Stimulated activated CD8-positive, alpha-beta memory T cell treated with anti-CD3 and anti-CD28 coated beads, Interleukin-7, amount 100 ng/mL, for 4 hours (primary cell): ENCODE measurements at regions not wholly inside any gene's neighbourhood (a gene's known extent, or its start where the extent isn't known, plus 50 kb on each side); places are given as distances from the start of the nearest gene placed in this dataset.

ENCODE experiments used
- DNase-seq, 2 donors: peaks; one replicate each; pipeline ENCODE4 v3.0.0-alpha.2; 2020; ENCODE audit warnings: low read depth in 2 of 2

DNA sequence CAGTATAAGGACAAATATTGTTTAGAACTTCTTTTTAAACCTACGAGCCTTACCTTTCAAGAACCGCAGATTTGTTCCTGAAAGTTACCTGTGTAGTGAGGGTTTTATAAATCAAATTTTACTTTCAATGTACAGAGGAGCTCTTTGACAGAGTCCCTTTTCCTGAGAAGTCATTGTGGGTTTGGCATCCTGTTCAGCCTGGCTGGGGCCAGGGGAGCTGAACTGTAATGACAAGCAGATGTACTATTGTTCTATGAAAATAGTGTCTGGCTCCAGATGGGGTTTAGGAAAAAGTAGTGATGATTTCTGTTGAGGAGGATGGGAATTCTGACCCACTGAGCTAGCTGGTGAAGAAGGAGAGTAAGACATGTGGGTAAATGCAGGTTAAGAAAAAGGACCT, 196.2 kb upstream of the PGRMC2 start:
- DNase-seq: no peak

DNA sequence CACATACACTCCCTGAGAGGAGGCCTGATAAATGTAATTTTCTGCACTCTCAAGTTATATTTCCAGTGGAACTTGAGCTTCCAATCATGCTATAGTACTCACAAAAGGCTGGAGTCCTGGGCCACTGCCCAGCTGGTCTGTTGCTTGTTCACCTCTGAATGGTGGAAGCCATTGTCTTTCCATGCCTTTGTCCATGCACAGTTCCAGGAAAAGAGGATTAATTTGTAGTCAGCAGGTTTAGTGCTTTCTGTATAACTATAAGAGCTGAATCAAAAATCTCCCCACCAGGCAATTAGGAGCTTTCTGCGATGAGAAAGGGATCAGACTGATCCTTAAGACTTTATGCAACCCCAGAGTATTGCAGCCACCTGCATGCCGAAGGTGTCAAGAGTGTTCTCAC, 195.4 kb upstream of the PGRMC2 start:
- no peak for DNase-seq

DNA sequence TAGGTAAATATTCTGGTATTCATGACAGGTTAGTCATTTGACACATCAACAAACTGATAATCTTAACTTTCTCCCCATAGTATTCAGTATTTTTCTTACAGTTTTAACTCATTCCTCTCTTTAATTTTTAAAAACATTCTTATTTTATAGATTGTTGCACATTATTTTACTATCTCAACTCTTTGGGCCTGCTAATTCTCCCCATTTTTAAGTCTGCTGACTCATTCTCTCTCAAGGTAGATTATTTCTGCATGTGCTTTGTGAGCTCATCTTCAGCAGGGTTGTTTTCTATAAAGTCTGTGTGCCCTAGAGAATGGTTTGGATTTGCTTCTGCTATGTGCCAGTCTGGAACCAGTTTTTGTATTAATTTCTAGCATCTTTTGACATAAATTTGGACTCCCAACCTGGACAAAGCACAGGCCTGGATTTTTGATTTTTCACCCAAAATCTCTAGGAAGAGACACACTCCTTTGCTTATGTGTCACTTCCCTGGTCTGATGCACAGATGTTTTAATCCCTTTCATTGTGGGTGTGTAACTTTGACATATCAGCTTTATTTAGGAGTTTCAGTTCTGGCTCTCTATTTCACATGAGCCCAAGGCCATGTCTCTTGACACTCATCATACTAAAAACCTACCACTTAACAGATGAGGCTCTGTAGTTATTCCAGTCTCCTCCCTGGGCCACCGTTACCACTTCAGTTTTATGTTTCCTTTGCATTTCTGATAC, 194.3 kb upstream of the PGRMC2 start:
- DNase-seq: no peak

DNA sequence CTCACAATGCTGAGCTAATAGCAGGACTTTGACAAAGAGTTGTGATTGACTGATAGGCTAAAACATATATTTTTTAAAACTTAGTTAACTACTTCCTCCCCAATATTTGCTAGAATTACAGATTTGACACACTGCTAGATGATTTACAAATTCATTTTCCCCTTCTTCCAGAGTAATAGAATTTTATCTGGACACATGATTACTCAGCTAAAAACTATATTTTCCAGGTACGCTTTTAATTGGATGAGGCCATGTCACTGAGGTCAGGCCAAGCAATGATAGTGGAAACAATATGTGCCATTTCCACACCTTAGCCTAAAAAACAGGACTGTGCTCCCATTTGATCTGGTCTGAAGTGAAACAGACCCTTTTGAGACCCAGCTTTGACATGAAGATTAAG, 193.3 kb upstream of the PGRMC2 start:
- no peak for DNase-seq

DNA sequence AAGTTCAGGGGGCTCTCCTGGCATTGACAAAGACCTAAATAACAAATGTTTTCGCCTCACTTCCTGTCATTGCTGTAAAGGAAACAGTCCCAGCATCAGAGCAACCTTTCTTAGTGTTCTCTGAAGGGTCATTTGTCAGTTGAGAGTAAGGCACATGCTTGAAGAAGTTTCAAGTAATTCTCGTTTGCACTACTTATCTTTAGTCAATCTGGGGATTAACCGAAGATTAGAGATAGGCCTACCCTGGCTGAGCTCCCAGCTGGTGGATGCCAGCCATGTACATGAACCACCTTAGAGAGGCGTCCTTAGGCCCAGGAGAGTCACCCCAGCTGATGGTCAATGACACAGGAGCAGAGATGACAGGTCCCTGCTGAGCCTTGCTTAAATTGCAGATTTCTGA, 189.9 kb upstream of the PGRMC2 start:
- DNase-seq: no peak

DNA sequence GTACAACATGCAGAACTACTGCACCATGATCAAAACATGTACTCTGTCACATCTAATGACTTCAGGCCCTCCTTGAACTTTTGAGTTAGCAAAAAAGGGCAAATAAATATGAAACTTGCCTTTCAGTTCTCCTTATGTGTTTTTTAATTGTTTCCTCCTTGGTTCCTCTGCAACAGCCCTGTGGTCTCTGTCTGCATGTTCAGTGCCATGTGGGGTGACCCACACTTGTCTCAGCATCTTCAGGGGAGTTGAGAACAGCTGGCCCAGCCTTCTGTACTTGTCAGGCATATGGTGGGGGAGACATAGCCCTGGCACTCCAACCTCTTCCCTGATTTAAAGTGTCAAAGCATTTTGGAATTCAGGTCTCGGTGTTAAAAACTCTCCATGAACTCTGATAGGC, 188.0 kb upstream of the PGRMC2 start:
- no peak for DNase-seq

DNA sequence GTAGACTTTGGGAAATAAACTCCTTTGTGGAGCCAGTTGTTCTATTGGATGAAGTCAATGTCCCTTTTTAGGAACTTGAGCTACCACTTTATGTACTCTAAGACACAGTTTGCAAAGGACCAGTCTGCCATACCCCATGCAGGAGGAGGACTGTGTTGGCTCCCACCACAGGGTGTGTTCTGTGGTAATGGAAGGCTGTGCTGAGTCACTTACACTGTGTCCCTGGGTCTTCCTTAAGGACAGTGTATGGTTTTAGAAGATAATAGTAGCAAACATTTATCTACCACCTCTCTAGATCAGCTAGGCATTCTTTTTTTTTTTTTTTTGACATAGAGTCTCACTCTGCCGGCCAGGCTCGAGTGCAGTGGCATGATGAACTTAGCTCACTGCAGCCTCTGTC, 184.0 kb upstream of the PGRMC2 start:
- no peak for DNase-seq

DNA sequence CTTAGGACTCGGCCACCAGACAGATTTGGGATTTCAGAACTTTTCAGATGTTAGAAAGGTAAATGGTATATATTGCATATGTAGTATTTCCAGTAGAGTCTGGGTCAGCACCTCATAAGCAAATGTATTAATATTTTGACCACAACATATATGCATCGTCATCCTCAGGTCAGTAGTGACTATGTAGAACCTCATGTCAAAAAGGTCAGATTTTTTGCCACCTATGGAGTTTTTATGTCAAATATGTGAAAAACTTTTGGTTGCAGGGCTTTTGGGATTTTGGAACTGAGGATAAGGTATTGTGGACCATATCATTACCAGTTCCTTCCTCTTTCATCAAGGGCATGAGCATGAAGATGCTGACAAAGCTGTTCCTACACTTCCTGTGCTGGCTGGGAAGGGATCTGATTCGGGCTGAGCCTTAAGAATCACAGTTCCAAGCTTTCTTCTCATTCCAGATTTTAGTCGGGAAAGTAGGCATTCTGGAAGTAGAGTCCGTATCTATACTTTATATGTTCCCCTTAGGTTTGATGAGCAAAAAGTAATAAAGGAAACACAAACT, 183.0 kb upstream of the PGRMC2 start:
- DNase-seq: no peak

DNA sequence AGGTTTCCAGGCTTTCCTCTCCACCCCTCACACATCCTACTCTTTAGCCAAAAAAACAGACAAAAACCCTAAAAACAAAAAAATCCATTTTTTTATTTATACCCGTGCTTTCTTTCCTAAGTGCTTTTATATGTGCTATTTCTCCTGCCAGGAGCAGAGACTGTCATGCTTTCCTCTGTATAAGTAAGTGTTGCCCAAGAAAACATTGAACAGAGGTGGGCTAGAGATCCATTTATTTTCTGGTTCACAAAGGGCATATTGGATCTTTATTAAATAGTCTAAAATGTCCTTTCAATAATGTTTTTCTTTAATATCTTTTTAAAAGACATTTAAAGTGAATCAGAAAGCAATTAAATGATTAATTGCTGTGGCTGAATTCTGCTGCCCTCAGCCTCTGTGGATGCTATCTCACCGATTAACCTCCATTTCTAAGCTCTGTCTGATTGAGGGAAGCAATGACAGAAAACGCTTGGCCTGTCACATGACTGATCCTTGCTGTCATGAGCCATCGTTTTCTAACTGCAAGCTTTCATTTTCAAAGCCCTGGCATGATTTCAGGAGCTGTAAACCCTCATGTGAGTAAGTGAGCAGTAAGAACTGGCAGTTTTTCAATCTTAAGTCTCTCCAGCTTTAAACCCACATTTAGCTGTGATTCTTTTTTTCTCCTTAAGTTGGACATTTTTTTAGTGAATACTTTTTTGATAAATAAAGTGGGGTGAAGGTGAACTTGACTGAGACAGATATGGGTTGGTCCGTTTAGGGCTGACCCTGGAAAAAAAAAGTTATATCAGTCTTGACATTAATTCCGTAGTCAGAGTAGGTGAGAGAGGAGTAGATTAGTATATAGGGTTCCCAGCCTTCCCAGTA, 180.7 kb upstream of the PGRMC2 start:
- DNase-seq: no peak

DNA sequence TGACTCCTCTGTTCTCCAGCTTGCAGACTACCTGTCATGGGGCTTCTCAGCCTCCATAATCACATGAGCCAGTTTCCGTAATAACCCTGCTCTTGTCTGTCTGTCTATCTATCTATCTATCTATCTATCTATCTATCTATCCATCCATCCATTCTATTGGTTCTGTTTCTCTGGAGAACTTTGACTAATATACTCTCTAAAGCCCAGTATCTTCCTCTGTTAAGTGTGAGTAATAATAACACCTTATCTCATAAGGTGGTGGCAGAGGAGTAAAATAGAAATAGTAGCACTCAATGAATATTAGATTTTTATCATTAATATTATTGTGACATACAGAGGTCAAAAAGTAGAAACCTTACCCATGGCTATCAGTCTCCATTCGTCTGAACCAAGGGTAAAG, 177.9 kb upstream of the PGRMC2 start:
- no peak for DNase-seq

DNA sequence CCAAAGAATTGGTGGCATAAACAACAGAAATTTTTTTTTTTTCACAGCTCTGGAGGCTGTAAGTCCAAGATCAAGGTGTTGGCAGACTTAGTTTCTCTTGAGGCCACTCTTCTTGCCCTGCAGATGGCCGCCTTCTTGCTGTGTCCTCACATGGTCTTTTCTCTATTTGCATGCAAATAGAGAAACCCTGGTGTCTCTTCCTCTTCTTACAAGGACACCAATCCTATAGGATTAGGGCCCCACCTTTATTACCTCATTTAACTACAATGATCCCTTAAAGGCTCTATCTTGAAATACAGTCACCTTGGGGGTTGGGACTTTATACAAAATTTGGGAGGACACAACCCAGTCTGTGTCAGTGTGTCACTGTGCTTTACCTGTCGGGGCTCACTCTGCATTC, 175.4 kb upstream of the PGRMC2 start:
- no peak for DNase-seq

DNA sequence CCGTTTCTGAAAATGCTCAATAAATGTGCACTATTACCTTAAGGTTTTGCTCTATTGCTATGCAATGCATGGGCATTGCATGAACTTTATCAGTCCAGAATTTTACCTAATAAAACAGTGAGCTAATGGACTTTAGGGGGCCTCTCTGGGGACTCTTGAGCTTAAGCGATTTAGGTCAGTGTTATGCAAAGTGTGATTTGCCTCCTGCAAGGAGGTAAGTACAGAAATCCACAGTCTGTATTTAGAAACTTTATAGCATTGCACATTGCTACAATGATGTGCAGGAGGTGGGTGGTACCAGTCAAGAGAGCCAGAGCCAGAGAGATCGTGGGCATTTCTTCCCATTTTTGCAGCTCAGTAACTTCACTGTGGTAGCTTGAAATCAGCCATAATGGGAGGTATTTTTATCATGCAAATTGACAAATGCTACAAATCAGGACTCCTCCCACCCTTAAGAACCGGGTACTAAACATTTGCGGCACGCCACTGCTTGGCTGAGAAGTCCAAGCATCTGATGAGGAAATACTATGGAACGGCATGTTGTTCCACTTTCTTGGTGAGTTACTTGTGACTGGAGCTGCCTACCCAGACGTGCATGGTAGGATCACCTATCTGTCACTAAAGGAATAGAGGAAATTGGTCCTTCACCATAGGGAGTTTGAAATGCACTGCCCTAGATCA, 174.6 kb upstream of the PGRMC2 start:
- no peak for DNase-seq

DNA sequence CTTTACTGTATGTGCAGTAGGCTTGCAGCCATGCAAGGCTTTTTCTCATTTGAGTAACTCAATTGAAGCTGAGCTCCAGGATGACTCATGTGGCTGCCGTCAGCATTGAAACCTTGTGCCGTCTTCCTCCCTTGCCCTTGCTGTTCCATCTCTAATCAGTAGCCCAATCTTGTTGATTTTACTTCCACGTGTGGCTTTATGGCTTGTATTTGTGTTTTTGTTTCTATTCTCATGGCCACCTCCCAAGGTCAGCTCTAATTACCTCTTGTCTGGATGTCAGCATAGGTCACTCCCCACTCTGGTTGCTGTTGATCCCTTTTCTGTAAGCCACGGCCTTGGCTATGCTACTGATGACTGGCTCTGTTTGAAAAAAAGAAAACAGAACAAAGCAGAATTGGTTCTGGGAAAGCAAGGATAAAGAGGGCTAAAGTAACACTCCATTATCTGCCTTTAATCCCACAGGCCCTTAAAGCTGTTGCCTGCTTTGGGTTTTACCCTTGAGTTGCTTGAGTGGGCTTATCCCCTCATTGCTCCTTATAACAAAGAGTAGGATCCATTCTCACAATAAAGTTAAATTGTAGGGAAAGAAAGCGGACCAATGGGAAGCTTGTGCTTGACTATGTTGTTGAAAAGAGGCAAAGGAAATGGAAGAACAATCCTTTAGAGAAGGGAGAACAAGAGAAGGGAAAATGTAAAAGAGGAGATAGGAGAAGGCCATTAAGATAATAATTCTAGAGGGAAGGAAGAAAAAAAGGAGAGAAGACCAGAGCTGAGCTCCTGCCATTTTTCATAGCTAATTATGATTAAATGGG, 173.9 kb upstream of the PGRMC2 start:
- DNase-seq: no peak

DNA sequence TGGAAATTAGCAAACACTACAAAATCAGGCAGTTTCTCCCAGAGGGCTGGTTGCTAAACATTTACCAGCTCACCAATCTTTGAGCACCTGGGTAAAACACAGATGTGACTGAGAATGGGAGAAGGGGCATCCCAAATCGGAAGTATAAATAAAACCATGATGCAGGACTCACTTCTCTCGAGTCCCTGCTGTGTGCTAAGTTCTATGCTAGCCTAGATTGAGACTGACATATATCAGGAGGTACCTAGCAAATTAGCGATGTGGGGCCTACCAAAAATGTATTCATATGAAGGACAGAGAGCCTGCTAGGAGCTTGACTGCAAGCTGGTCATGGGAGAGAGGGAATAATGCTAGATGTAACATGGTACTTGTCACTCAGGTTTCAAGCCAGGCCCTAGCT, 171.9 kb upstream of the PGRMC2 start:
- DNase-seq: no peak

DNA sequence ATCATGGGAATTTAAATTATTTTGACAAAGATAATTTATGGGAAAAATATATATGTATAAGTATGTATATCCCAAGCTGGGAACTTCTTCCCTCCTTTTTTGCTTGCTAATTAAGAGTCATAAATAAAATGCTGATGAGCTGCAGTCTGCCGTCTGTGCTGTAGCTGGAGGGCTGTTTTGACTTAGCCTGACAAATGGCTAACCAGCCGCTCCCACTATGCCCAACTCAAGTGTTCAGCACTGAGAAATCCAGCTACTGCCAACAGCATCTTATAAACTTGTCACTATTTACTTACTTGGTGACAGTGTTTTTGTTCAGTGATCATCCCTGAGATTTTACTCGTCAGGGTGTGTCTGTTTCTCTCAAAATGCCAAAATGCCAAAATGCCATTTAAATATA, 171.2 kb upstream of the PGRMC2 start:
- DNase-seq: no peak

DNA sequence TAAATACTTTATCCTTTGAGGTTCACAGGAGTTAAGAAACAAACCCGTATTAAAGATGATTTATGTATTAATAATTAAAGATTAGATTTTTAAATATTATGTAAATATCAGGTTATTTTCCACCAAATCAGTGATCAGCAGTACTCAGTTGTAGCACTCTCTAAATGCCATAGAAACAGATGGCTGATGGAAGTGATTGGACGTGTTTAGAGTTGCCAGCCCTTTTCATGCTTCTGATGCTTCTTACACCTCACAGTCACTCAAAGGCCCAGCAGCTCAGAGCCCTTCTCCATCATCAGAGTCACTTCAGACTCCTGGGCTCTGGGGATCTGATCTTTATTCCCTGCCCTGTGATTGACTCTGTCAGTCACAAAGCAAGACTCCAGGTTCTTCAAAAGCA, 170.1 kb upstream of the PGRMC2 start:
- no peak for DNase-seq

DNA sequence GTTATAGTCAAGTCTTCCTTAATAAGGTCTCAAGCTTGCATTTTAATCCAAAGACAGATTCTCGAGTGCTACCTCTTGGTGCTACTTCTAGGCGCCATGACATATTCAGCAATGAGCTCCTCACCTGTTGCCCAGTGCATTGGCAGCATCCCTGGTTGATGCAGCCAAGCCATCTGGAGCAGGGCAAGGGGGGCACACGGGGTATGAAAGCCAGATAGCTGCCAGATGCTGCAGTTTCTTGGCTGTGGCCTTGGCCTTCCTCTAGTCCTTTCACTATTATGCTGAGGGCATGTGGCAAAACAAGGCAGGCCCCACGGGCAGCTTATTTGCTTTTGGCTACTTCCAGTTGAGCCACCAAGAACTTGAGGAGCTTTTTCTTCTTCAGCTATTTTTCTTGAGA, 168.6 kb upstream of the PGRMC2 start:
- no peak for DNase-seq

DNA sequence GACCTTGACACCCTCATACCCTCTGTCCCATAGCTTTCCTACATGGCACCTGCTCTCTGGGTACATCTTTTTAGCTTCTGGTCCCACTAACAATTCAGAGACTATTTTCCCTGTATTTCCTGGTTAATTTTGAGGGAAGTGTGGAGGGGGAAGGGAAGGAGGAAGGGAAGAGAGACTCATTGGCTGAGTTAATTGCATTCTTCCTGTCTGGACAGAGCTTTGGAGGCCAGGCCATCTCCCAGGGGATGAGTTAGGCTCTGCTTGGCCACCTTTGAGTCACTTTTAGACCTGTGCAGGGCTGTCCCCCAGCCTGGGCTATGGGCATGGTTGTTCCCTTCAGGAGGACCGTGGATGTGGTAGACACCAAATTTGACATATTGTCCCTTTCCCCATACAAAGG, 167.9 kb upstream of the PGRMC2 start:
- no peak for DNase-seq

DNA sequence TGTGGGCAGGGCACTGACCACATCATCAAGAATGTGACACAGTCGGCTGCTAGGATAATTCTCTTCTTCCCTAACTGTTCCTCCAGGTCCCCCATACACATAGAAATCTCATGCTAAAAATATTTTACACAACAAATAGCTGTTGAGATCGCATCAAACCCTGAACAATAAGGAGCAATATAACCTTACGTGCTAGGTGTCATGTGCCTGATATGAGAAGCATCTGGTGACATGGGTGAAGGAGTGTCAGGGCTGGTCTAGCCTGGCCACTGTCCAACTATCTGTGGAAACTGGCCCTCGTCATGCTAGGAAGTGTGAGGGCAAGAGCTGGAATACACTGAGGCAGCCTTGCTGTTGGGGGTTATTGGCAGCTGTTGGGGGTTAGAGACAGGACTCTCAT, 167.3 kb upstream of the PGRMC2 start:
- DNase-seq: no peak

DNA sequence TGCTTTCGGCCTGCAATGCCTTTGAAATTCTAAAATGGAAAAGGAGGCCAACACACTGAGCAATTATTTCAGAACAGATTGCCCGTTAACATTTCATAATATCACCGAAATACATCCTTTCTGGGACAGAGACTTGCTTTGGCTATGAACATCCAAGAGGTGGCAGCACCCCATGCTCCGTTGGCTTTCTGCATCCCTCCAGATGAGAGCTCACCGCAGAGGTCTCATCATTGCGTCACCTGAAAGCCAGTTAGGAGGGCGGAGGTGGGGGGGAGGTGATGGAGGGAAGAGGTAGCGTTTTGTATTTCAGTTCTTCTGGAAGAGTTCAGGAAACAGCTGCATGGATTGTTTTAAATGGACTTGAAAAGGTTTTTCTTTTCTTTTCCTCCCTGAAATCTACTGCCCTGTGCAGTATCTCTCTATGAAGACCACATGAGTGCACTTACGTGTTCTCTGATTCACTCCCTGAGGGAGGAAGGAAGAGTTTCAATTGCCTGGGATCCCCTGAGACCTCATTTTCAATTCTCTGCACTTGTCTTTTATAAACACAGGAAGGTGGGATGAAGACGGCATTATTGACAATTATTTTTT, 166.8 kb upstream of the PGRMC2 start:
- DNase-seq: peak; percentile 35 to 43

DNA sequence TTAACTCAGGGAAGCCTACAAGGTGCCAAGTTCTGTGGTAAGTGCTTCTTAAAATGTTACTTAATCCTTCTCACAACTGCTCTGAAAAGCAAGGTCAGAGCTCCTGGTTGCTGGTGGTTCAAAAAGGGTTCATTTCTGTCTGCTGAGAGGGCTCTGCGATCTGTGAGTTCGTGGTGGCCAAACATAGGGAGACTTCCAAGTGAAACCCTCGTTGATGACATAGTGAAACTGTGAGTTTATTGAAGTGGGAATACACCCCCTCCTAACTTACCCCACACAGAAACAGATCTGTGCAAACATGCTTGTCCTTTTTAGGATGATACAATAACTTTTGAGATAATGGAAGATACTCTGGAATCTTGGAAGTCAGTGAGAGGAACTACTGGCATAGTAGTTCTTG, 164.8 kb upstream of the PGRMC2 start:
- DNase-seq: no peak
